ENCODE measurements at regions not wholly inside any gene's neighbourhood (a gene's known extent, or its start where the extent isn't known, plus 50 kb on each side); places are given as distances from the start of the nearest gene placed in this dataset.

- Histone ChIP-seq H2AFZ (ENCODE audit: low read length) (no peak overlapping the region), H3K36me3 (ENCODE audit: insufficient read depth, low read length) (no peaks in the 10 kb centered on the region), H3K27ac (ENCODE audit: low read depth, low read length, poor library complexity, severe bottlenecking) (no peak overlapping the region), H3K4me2 (ENCODE audit: low read length) (no peak overlapping the region), H3K79me2 (ENCODE audit: insufficient read depth, low read length) (no peaks in the 10 kb centered on the region), H3K4me1 (ENCODE audit: insufficient read depth, low read length, severe bottlenecking) (no peaks in the 10 kb centered on the region), H3K9me2 (ENCODE audit: low read depth, low read length) (no peaks in the 10 kb centered on the region), H3F3A (ENCODE audit: insufficient read depth, low read length) (no peaks in the 10 kb centered on the region), H4K20me1 (ENCODE audit: insufficient read depth, low read length) (no peaks in the 10 kb centered on the region), H3K4me3 (ENCODE audit: low read depth, low read length, poor library complexity, severe bottlenecking) (no peak overlapping the region), H3K9ac (ENCODE audit: low read length) (no peak overlapping the region), H3K27me3 (ENCODE audit: insufficient read depth, low read length) (no peaks in the 10 kb centered on the region), H3K9me3 (ENCODE audit: low read length) (no peaks in the 10 kb centered on the region)
- TF ChIP-seq EZH2 (IDR thresholded peaks at IDR 0.05; ENCODE audit: borderline replicate concordance, low read length) (no peak), CTCF (IDR thresholded peaks at IDR 0.05; ENCODE audit: low read length) (no peak)
Observed at GRCh38 chr1:79815115-79815514, 808.6 kb upstream of the ADGRL4 start.

- Histone ChIP-seq H3K4me2 (ENCODE audit: low read length) (no peak overlapping the region), H4K20me1 (ENCODE audit: insufficient read depth, low read length) (no peaks in the 10 kb centered on the region), H3K27ac (ENCODE audit: low read depth, low read length, poor library complexity, severe bottlenecking) (no peak overlapping the region), H3K9me2 (ENCODE audit: low read depth, low read length) (no peaks in the 10 kb centered on the region), H3K4me3 (ENCODE audit: low read depth, low read length, poor library complexity, severe bottlenecking) (no peak overlapping the region), H3K36me3 (ENCODE audit: insufficient read depth, low read length) (no peaks in the 10 kb centered on the region), H3K27me3 (ENCODE audit: insufficient read depth, low read length) (no peaks in the 10 kb centered on the region), H3F3A (ENCODE audit: insufficient read depth, low read length) (no peaks in the 10 kb centered on the region), H3K9ac (ENCODE audit: low read length) (no peak overlapping the region), H2AFZ (ENCODE audit: low read length) (peak overlapping the region; percentile 20; the same call in 1 of the 2 replicates), H3K9me3 (ENCODE audit: low read length) (no peaks in the 10 kb centered on the region), H3K79me2 (ENCODE audit: insufficient read depth, low read length) (no peaks in the 10 kb centered on the region), H3K4me1 (ENCODE audit: insufficient read depth, low read length, severe bottlenecking) (no peaks in the 10 kb centered on the region)
- TF ChIP-seq EZH2 (IDR thresholded peaks at IDR 0.05; ENCODE audit: borderline replicate concordance, low read length) = no peak
- TF ChIP-seq CTCF (IDR thresholded peaks at IDR 0.05; ENCODE audit: low read length) = no peak
Observed at GRCh38 chr1:79811173-79811572, 804.6 kb upstream of the ADGRL4 start.

GRCh38 chr1:79808816-79809475 is 802.4 kb upstream of the ADGRL4 start:
- no peaks in the 10 kb centered on the region for H3F3A ChIP-seq (ENCODE audit: insufficient read depth, low read length)
- H3K9me3 ChIP-seq (ENCODE audit: low read length) = no peaks in the 10 kb centered on the region
- no peaks in the 10 kb centered on the region for H3K79me2 ChIP-seq (ENCODE audit: insufficient read depth, low read length)
- no peaks in the 10 kb centered on the region for H3K4me1 ChIP-seq (ENCODE audit: insufficient read depth, low read length, severe bottlenecking)
- H2AFZ ChIP-seq (ENCODE audit: low read length) = no peak overlapping the region
- no peak overlapping the region for H3K4me3 ChIP-seq (ENCODE audit: low read depth, low read length, poor library complexity, severe bottlenecking)
- no peak overlapping the region for H3K4me2 ChIP-seq (ENCODE audit: low read length)
- H4K20me1 ChIP-seq (ENCODE audit: insufficient read depth, low read length) = no peaks in the 10 kb centered on the region
- H3K27me3 ChIP-seq (ENCODE audit: insufficient read depth, low read length) = no peaks in the 10 kb centered on the region
- TF ChIP-seq CTCF (IDR thresholded peaks at IDR 0.05; ENCODE audit: low read length) (no peak), EZH2 (IDR thresholded peaks at IDR 0.05; ENCODE audit: borderline replicate concordance, low read length) (no peak)
- H3K36me3 ChIP-seq (ENCODE audit: insufficient read depth, low read length) = no peaks in the 10 kb centered on the region
- H3K9me2 ChIP-seq (ENCODE audit: low read depth, low read length) = no peaks in the 10 kb centered on the region
- H3K27ac ChIP-seq (ENCODE audit: low read depth, low read length, poor library complexity, severe bottlenecking) = no peak overlapping the region
- no peak overlapping the region for H3K9ac ChIP-seq (ENCODE audit: low read length)
